ENCODE measurements at regions not wholly inside any gene's neighbourhood (a gene's known extent, or its start where the extent isn't known, plus 50 kb on each side); places are given as distances from the start of the nearest gene placed in this dataset.
A peak's percentile ranks its signal among the peaks of the same experiment; 100 is the strongest.
"Not testable (repeated sequence)": the region's sequence is repeated elsewhere in the genome, so short reads cannot be mapped to it uniquely, and the experiment has no call there.

GRCh38 chr12:47333271-47333858 lies 253.6 kb upstream of the AMIGO2 start:
- DNase-seq (ENCODE audit: low spot score in 2 of 2); ATAC-seq (replicated peaks; ENCODE audit: extremely low read depth, poor library complexity, severe bottlenecking); H3K9me3 Mint-ChIP-seq; H3K36me3 Mint-ChIP-seq (ENCODE audit: insufficient read depth); H3K27ac Mint-ChIP-seq (ENCODE audit: low read depth); H3K27me3 Mint-ChIP-seq; H3K4me3 Mint-ChIP-seq: not testable (repeated sequence)
- peaks cover 20% of the 10 kb centered on the region for H3K4me1 Mint-ChIP-seq

DNA sequence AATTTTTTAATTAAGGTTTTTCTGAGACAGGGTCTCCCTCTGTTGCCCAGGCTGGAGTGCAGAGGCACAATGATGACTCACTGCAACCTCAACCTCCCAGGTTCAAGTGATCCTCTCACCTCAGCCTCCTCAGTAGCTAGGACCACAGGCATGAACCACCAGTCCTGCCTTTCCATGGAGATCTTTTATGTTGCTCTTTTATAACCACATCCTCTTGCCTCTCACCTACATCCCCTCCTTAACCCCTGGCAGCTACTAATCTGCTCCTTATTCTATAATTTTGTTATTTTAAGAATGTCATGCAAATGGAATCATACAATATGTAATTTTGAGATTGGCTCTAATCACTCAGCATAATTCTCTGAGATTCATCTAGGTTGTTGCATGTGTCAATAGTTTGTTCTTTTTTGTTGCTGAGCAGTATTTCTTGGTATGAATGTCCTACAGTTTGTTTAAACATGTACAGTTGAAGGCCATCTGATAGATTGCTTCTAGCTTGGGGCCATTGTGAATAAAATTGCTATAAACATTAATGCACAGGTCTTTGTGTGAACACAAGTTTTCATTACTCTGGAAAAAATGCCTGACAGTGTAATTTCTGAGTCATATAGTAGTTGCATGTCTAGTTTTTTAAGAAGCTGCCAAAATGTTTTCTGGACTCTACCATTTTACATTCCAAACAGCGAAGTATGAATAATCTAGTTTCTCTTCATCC lies 249.2 kb upstream of the AMIGO2 start:
- H3K27me3 Mint-ChIP-seq, result no peaks in the 10 kb centered on the region
- no peak for DNase-seq (ENCODE audit: low spot score in 2 of 2)
- peaks cover 2% of the 10 kb centered on the region for H3K36me3 Mint-ChIP-seq (ENCODE audit: insufficient read depth)
- no peak for ATAC-seq (replicated peaks; ENCODE audit: extremely low read depth, poor library complexity, severe bottlenecking)
- no peaks in the 10 kb centered on the region for H3K9me3 Mint-ChIP-seq
- no peak overlapping the region for H3K4me3 Mint-ChIP-seq
- peaks cover 16% of the 10 kb centered on the region for H3K4me1 Mint-ChIP-seq
- peak overlapping the region; percentile 36 for H3K27ac Mint-ChIP-seq (ENCODE audit: low read depth)

- no peak overlapping the region for H3K27ac Mint-ChIP-seq (ENCODE audit: low read depth)
- peaks cover 16% of the 10 kb centered on the region for H3K4me1 Mint-ChIP-seq
- peaks cover 4% of the 10 kb centered on the region for H3K36me3 Mint-ChIP-seq (ENCODE audit: insufficient read depth)
- H3K9me3 Mint-ChIP-seq, result no peaks in the 10 kb centered on the region
- no peak for DNase-seq (ENCODE audit: low spot score in 2 of 2)
- no peak for ATAC-seq (replicated peaks; ENCODE audit: extremely low read depth, poor library complexity, severe bottlenecking)
- H3K27me3 Mint-ChIP-seq, result no peaks in the 10 kb centered on the region
- no peak overlapping the region for H3K4me3 Mint-ChIP-seq
Measured at GRCh38 chr12:47326190-47326589, 246.4 kb upstream of the AMIGO2 start.

DNA sequence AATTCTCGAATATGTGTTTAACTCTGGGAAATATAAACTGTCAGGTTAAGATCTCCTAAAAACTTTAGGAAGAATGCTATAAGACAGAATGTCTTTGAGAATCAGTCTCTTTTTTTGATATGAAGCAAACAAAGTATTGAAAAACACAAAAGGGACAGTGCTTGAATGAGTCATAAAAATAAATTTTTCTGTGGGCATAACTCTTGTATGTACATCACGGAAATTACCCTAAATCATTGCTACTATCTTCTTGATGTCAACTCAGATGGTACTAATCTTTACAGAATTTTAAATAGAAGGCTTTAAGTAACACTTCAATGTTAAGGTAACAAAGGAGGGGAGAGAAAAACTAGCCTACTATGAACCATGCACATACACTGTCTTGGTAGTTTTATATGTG lies 244.0 kb upstream of the AMIGO2 start:
- Mint-ChIP-seq H3K9me3 (no peaks in the 10 kb centered on the region), H3K4me3 (no peak overlapping the region), H3K36me3 (ENCODE audit: insufficient read depth) (peaks cover 3% of the 10 kb centered on the region), H3K4me1 (peaks cover 18% of the 10 kb centered on the region), H3K27me3 (no peaks in the 10 kb centered on the region), H3K27ac (ENCODE audit: low read depth) (peak overlapping the region; percentile 42)
- no peak for ATAC-seq (replicated peaks; ENCODE audit: extremely low read depth, poor library complexity, severe bottlenecking)
- no peak for DNase-seq (ENCODE audit: low spot score in 2 of 2)

- ATAC-seq (replicated peaks; ENCODE audit: extremely low read depth, poor library complexity, severe bottlenecking) (no peak), DNase-seq (ENCODE audit: low spot score in 2 of 2) (no peak)
- H3K27me3 Mint-ChIP-seq, result no peaks in the 10 kb centered on the region
- H3K4me3 Mint-ChIP-seq, result no peak overlapping the region
- peak overlapping the region; percentile 53 for H3K27ac Mint-ChIP-seq (ENCODE audit: low read depth)
- H3K36me3 Mint-ChIP-seq (ENCODE audit: insufficient read depth), result peaks cover 3% of the 10 kb centered on the region
- H3K9me3 Mint-ChIP-seq, result no peaks in the 10 kb centered on the region
- peaks cover 12% of the 10 kb centered on the region for H3K4me1 Mint-ChIP-seq
Measured at GRCh38 chr12:47321436-47321835, 241.7 kb upstream of the AMIGO2 start.

DNA sequence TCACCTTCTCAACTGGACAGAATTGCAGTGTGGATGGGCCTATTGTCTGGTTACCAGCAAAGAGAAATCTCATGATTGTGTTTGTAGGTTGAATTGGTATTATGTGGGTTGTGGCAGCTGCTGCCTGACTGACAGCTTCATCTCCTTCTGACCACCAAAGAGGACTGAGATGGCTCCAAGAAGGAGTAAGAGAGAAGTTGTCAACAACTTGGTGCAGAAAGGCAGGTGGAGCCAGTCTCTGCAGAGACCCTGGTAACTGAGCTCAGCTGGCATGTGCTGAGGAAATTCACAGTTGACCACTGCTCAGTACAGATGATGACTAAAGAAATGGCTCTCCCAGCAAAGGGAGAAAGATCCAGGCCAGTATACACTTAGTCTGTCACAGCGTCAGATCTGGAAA lies 240.0 kb upstream of the AMIGO2 start:
- H3K27me3 Mint-ChIP-seq, result no peaks in the 10 kb centered on the region
- H3K36me3 Mint-ChIP-seq (ENCODE audit: insufficient read depth), result peaks cover 3% of the 10 kb centered on the region
- H3K27ac Mint-ChIP-seq (ENCODE audit: low read depth), result peak overlapping the region; percentile 47
- peaks cover 12% of the 10 kb centered on the region for H3K4me1 Mint-ChIP-seq
- DNase-seq (ENCODE audit: low spot score in 2 of 2), result no peak
- no peak for ATAC-seq (replicated peaks; ENCODE audit: extremely low read depth, poor library complexity, severe bottlenecking)
- no peaks in the 10 kb centered on the region for H3K9me3 Mint-ChIP-seq
- no peak overlapping the region for H3K4me3 Mint-ChIP-seq

- Mint-ChIP-seq H3K4me1 (peaks cover 12% of the 10 kb centered on the region), H3K9me3 (no peaks in the 10 kb centered on the region), H3K4me3 (no peak overlapping the region), H3K27ac (ENCODE audit: low read depth) (peak overlapping the region; percentile 47), H3K27me3 (no peaks in the 10 kb centered on the region), H3K36me3 (ENCODE audit: insufficient read depth) (peaks cover 3% of the 10 kb centered on the region)
- DNase-seq (ENCODE audit: low spot score in 2 of 2) (no peak), ATAC-seq (replicated peaks; ENCODE audit: extremely low read depth, poor library complexity, severe bottlenecking) (no peak)
Measured at GRCh38 chr12:47318963-47319362, 239.2 kb upstream of the AMIGO2 start.

DNA sequence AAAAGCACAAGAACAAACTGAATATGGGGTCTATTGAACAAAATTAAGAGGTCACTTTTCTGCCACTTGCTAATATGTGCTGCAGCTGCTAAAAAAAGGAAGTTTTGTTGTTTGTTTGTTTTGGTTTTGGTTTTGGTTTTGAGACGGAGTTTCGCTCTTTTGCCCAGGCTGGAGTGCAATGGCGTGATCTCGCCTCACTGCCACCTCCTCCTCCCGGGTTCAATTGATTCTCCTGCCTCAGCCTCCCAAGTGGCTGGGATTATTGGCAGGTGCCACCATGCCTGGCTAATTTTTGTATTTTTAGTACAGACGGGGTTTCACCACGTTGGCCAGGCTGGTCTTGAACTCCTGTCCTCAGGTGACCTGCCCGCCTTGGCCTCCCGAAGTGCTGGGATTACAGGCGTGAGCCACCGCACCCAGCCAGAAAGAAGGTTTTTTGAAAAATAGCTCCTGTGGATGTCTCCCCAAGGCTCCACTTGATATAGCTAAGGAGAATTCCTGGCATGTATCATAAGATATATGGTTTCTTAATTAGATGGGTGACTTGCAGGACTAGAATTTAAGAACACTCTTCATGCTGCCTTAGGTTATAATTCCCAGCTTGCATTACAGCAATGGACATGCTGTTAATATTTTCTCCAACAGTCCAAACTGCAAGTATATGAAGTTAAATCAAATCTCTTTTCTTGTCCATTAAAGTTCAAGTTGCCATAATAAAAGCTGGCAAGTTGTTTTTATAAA lies 237.6 kb upstream of the AMIGO2 start:
- no peaks in the 10 kb centered on the region for H3K27me3 Mint-ChIP-seq
- H3K4me3 Mint-ChIP-seq, result peak overlapping the region; percentile 66
- H3K4me1 Mint-ChIP-seq, result peaks cover 26% of the 10 kb centered on the region
- no peaks in the 10 kb centered on the region for H3K9me3 Mint-ChIP-seq
- ATAC-seq (replicated peaks; ENCODE audit: extremely low read depth, poor library complexity, severe bottlenecking) (peak; percentile 46), DNase-seq (ENCODE audit: low spot score in 2 of 2) (no peak)
- H3K27ac Mint-ChIP-seq (ENCODE audit: low read depth), result peak overlapping the region; percentile 79
- peaks cover 3% of the 10 kb centered on the region for H3K36me3 Mint-ChIP-seq (ENCODE audit: insufficient read depth)

- Mint-ChIP-seq H3K27ac (ENCODE audit: low read depth) (peak overlapping the region; percentile 79), H3K4me1 (peaks cover 30% of the 10 kb centered on the region), H3K9me3 (no peaks in the 10 kb centered on the region), H3K27me3 (no peaks in the 10 kb centered on the region), H3K36me3 (ENCODE audit: insufficient read depth) (peaks cover 3% of the 10 kb centered on the region), H3K4me3 (peak overlapping the region; percentile 66)
- ATAC-seq (replicated peaks; ENCODE audit: extremely low read depth, poor library complexity, severe bottlenecking) (no peak), DNase-seq (ENCODE audit: low spot score in 2 of 2) (no peak)
Measured at GRCh38 chr12:47316609-47317049, 236.9 kb upstream of the AMIGO2 start.

GRCh38 chr12:47314996-47315395 lies 235.2 kb upstream of the AMIGO2 start:
- no peak overlapping the region for H3K27ac Mint-ChIP-seq (ENCODE audit: low read depth)
- no peaks in the 10 kb centered on the region for H3K27me3 Mint-ChIP-seq
- no peak for ATAC-seq (replicated peaks; ENCODE audit: extremely low read depth, poor library complexity, severe bottlenecking)
- H3K36me3 Mint-ChIP-seq (ENCODE audit: insufficient read depth), result no peaks in the 10 kb centered on the region
- H3K4me3 Mint-ChIP-seq, result no peak overlapping the region
- no peaks in the 10 kb centered on the region for H3K9me3 Mint-ChIP-seq
- DNase-seq (ENCODE audit: low spot score in 2 of 2), result no peak
- H3K4me1 Mint-ChIP-seq, result peaks cover 32% of the 10 kb centered on the region

GRCh38 chr12:47312808-47313426 lies 233.2 kb upstream of the AMIGO2 start:
- DNase-seq (ENCODE audit: low spot score in 2 of 2), result no peak
- H3K27ac Mint-ChIP-seq (ENCODE audit: low read depth), result no peak overlapping the region

GRCh38 chr12:47312147-47312546 lies 232.4 kb upstream of the AMIGO2 start:
- no peak for DNase-seq (ENCODE audit: low spot score in 2 of 2)
- Mint-ChIP-seq H3K9me3 (no peaks in the 10 kb centered on the region), H3K27ac (ENCODE audit: low read depth) (no peak overlapping the region), H3K4me1 (peaks cover 31% of the 10 kb centered on the region), H3K36me3 (ENCODE audit: insufficient read depth) (no peaks in the 10 kb centered on the region), H3K27me3 (no peaks in the 10 kb centered on the region), H3K4me3 (no peak overlapping the region)
- no peak for ATAC-seq (replicated peaks; ENCODE audit: extremely low read depth, poor library complexity, severe bottlenecking)

More at GRCh38 chr12:47312808-47313426, 233.2 kb upstream of the AMIGO2 start:
- no peak for ATAC-seq (replicated peaks; ENCODE audit: extremely low read depth, poor library complexity, severe bottlenecking)
- no peaks in the 10 kb centered on the region for H3K36me3 Mint-ChIP-seq (ENCODE audit: insufficient read depth)
- H3K27me3 Mint-ChIP-seq, result no peaks in the 10 kb centered on the region
- no peaks in the 10 kb centered on the region for H3K9me3 Mint-ChIP-seq
- H3K4me3 Mint-ChIP-seq, result no peak overlapping the region
- peaks cover 23% of the 10 kb centered on the region for H3K4me1 Mint-ChIP-seq
